Muscle layer of duodenum (tissue), 2 donors: ENCODE measurements at regions not wholly inside any gene's neighbourhood (a gene's known extent, or its start where the extent isn't known, plus 50 kb on each side); places are given as distances from the start of the nearest gene placed in this dataset.

Experiments
- H3K27ac ChIP-seq: one replicate; pipeline ENCODE4 v1.7.0; 2013; ENCODE audit warnings: mild to moderate bottlenecking, low read length
- H3K27me3 ChIP-seq: one replicate; pipeline ENCODE4 v1.7.0; 2013; ENCODE audit warnings: low read depth, mild to moderate bottlenecking, control low read depth, low read length
- H3K36me3 ChIP-seq, 2 donors: one replicate each; pipeline ENCODE4 v1.7.0; 2013; ENCODE audit warnings: low read length in 2 of 2, control low read depth in 1 of 2, mild to moderate bottlenecking in 1 of 2; ENCODE audit not compliant: insufficient read depth in 2 of 2, control insufficient read depth in 1 of 2
- H3K4me1 ChIP-seq, 2 donors: one replicate each; pipeline ENCODE4 v1.7.0; 2013; ENCODE audit warnings: low read length in 2 of 2, mild to moderate bottlenecking in 2 of 2, control low read depth in 1 of 2, moderate library complexity in 1 of 2; ENCODE audit not compliant: insufficient read depth in 2 of 2, control insufficient read depth in 1 of 2
- H3K4me3 ChIP-seq, 2 donors: one replicate each; pipeline ENCODE4 v1.7.0; 2013; ENCODE audit warnings: low read length in 2 of 2, low read depth in 1 of 2, mild to moderate bottlenecking in 1 of 2
- H3K9me3 ChIP-seq, 2 donors: one replicate each; pipeline ENCODE4 v1.7.0; 2013; ENCODE audit warnings: low read length in 2 of 2, control low read depth in 1 of 2, mild to moderate bottlenecking in 1 of 2; ENCODE audit not compliant: control insufficient read depth in 1 of 2
- donor health status: healthy.

GRCh38 chr6:121799574-121799973 lies 364.1 kb downstream of the GJA1 start:
- Histone ChIP-seq H3K9me3 (peaks cover 0 to 11% of the 10 kb centered on the region in 2 donors), H3K27ac (no peak overlapping the region), H3K27me3 (no peaks in the 10 kb centered on the region), H3K36me3 (no peaks in the 10 kb centered on the region), H3K4me1 (no peaks in the 10 kb centered on the region), H3K4me3 (no peak overlapping the region)

DNA sequence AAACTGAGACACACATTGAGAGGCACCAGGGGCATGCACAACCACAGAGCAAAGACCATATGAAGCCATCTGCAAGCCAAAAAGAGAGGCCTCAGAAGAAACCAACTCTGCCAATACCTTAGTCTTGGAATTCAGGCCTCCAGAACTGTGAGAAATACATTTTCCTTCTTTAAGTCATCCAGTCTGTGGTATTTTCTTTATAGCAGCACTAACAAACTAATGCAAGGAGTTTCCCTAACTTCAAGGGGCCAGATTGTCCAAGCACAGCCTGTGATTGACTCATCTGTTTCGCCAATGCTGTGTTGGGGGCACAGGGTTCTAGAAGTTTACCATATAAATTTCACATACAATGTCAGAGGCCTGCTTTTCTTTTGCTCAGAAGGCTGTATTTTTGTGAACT lies 364.6 kb downstream of the GJA1 start:
- no peaks in the 10 kb centered on the region for H3K4me1 ChIP-seq
- no peak overlapping the region for H3K4me3 ChIP-seq
- H3K36me3 ChIP-seq = no peaks in the 10 kb centered on the region
- peaks cover 0 to 11% of the 10 kb centered on the region in 2 donors for H3K9me3 ChIP-seq
- no peak overlapping the region for H3K27ac ChIP-seq
- H3K27me3 ChIP-seq = no peaks in the 10 kb centered on the region

GRCh38 chr6:121806116-121806515 lies 370.7 kb downstream of the GJA1 start:
- Histone ChIP-seq H3K4me1 (no peaks in the 10 kb centered on the region), H3K27me3 (no peaks in the 10 kb centered on the region), H3K9me3 (peaks cover 0 to 5% of the 10 kb centered on the region in 2 donors), H3K36me3 (no peaks in the 10 kb centered on the region), H3K4me3 (no peak overlapping the region), H3K27ac (no peak overlapping the region)

DNA sequence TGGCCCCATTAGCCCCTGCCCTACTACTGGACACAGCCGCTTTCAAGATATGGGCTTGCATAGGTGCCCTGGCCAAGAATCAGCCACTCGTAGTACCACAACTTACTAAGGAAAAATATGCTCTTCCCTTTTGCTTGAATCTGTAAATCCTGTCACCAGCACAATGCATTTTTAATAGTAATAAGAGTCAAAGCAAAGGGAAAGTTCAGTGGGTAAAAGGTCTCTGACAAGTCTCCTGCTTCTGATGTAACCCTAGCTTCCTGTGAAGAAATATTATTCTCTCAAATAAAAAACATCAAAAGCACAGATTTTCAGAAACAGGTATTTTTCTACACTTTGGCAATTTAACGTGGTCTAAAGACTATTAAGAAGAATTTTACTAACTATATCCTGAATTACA lies 373.8 kb downstream of the GJA1 start:
- H3K27ac ChIP-seq = no peak overlapping the region
- no peaks in the 10 kb centered on the region for H3K36me3 ChIP-seq
- no peaks in the 10 kb centered on the region for H3K27me3 ChIP-seq
- H3K4me1 ChIP-seq = no peaks in the 10 kb centered on the region
- no peak overlapping the region for H3K4me3 ChIP-seq
- no peaks in the 10 kb centered on the region for H3K9me3 ChIP-seq

GRCh38 chr6:121810158-121811032 lies 374.9 kb downstream of the GJA1 start:
- H3K27ac ChIP-seq = no peak overlapping the region
- H3K4me1 ChIP-seq = no peaks in the 10 kb centered on the region
- no peaks in the 10 kb centered on the region for H3K9me3 ChIP-seq
- no peaks in the 10 kb centered on the region for H3K27me3 ChIP-seq
- H3K4me3 ChIP-seq = no peak overlapping the region
- no peaks in the 10 kb centered on the region for H3K36me3 ChIP-seq

DNA sequence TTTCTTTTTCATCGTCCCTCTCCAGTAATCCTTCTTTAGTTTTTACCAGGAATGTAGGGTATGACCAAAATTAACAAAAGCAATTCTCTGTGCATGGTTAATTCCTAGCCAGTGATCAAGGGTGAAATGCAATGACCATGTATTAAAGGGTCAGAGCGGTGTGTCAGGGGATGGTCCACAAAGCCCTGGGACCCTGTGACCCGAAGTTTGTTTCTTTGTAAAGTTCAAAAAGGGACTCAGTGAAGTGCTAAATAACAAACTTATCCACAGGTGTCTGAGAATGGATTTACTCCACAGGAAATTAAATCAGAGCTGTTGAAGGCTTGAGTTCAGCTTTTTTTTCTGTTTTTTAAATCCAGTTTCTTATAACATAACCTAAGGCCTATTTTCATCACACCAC lies 375.7 kb downstream of the GJA1 start:
- no peaks in the 10 kb centered on the region for H3K4me1 ChIP-seq
- no peaks in the 10 kb centered on the region for H3K9me3 ChIP-seq
- H3K4me3 ChIP-seq = no peak overlapping the region
- no peaks in the 10 kb centered on the region for H3K27me3 ChIP-seq
- H3K27ac ChIP-seq = no peak overlapping the region
- H3K36me3 ChIP-seq = no peaks in the 10 kb centered on the region

- H3K9me3 ChIP-seq = peaks cover 0 to 13% of the 10 kb centered on the region in 2 donors
- no peaks in the 10 kb centered on the region for H3K4me1 ChIP-seq
- no peaks in the 10 kb centered on the region for H3K27me3 ChIP-seq
- no peaks in the 10 kb centered on the region for H3K36me3 ChIP-seq
- no peak overlapping the region for H3K27ac ChIP-seq
- no peak overlapping the region for H3K4me3 ChIP-seq
Observed at GRCh38 chr6:121816361-121816760, 380.9 kb downstream of the GJA1 start.

- Histone ChIP-seq H3K4me3 (no peak overlapping the region), H3K27ac (no peak overlapping the region), H3K27me3 (no peaks in the 10 kb centered on the region), H3K9me3 (peaks cover 0 to 13% of the 10 kb centered on the region in 2 donors), H3K4me1 (no peaks in the 10 kb centered on the region), H3K36me3 (no peaks in the 10 kb centered on the region)
Observed at GRCh38 chr6:121816906-121817540, 381.6 kb downstream of the GJA1 start.

DNA sequence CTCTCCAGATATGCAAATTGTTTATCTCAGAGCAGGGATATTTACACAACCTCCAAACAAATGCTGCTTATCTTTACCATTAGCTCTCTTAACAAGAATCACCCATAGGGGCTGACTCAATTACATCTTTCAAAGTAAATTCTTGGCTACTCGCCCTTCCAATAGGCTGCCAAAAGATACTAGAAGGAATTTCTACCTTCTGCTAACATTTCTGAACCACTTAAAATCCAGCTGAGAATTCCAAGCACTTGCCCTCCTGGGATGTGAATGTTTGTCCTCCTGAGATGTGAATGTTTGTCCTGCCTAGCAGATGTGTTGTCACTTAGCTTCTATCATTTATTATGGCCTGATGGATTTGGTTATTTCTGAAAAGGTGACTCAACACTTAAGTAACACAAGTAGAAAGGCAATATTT lies 388.0 kb downstream of the GJA1 start:
- H3K4me1 ChIP-seq = peaks cover 0 to 4% of the 10 kb centered on the region in 2 donors
- no peaks in the 10 kb centered on the region for H3K36me3 ChIP-seq
- peaks cover 0 to 13% of the 10 kb centered on the region in 2 donors for H3K9me3 ChIP-seq
- no peak overlapping the region for H3K27ac ChIP-seq
- no peak overlapping the region for H3K4me3 ChIP-seq
- no peaks in the 10 kb centered on the region for H3K27me3 ChIP-seq

- peaks cover 4 to 8% of the 10 kb centered on the region in 2 donors for H3K4me1 ChIP-seq
- no peaks in the 10 kb centered on the region for H3K27me3 ChIP-seq
- H3K27ac ChIP-seq = no peak overlapping the region
- H3K36me3 ChIP-seq = no peaks in the 10 kb centered on the region
- no peak overlapping the region for H3K4me3 ChIP-seq
- no peaks in the 10 kb centered on the region for H3K9me3 ChIP-seq
Observed at GRCh38 chr6:121826156-121826810, 390.8 kb downstream of the GJA1 start.

- Histone ChIP-seq H3K9me3 (no peaks in the 10 kb centered on the region), H3K27me3 (no peaks in the 10 kb centered on the region), H3K36me3 (no peaks in the 10 kb centered on the region), H3K4me3 (no peak overlapping the region), H3K4me1 (peaks cover 4 to 8% of the 10 kb centered on the region in 2 donors), H3K27ac (no peak overlapping the region)
Observed at GRCh38 chr6:121828146-121828886, 392.9 kb downstream of the GJA1 start.
